Spleen (tissue), 11 donors: ENCODE measurements at regions not wholly inside any gene's neighbourhood (a gene's known extent, or its start where the extent isn't known, plus 50 kb on each side); places are given as distances from the start of the nearest gene placed in this dataset.

ENCODE experiments used
- DNase-seq: peaks from one replicate; pipeline ENCODE4 v3.0.0-alpha.2; 2020
- H3K27ac ChIP-seq, 8 donors: fragments of 200-600 bp; sonication (generic) in 7 of 8; 1 replicate in 4 of 8; 2 replicates in 4 of 8; pipeline versions ENCODE4 v1.5.0 to v1.8.0; 2016 to 2021; ENCODE audit warnings: inconsistent platforms in 4 of 8, mild to moderate bottlenecking in 4 of 8, moderate library complexity in 1 of 8
- H3K27me3 ChIP-seq, 7 donors: fragments of 200-600 bp; sonication (generic) in 6 of 7; replicated peaks in 1 of 7; 1 replicate in 4 of 7; 2 replicates in 3 of 7; pipeline versions ENCODE4 v1.5.0 to v1.8.0; 2016 to 2021; ENCODE audit warnings: inconsistent platforms in 3 of 7, mild to moderate bottlenecking in 1 of 7
- H3K36me3 ChIP-seq, 6 donors: fragments of 200-600 bp; sonication (generic) in 5 of 6; 1 replicate in 4 of 6; 2 replicates in 2 of 6; pipeline versions ENCODE4 v1.5.0 to v1.8.0; 2016 to 2021; ENCODE audit warnings: inconsistent platforms in 2 of 6
- H3K4me1 ChIP-seq, 6 donors: fragments of 200-600 bp; sonication (generic) in 5 of 6; 1 replicate in 3 of 6; 2 replicates in 3 of 6; pipeline versions ENCODE4 v1.5.0 to v1.8.0; 2016 to 2021; ENCODE audit warnings: inconsistent platforms in 3 of 6
- H3K4me3 ChIP-seq, 8 donors: fragments of 200-600 bp; sonication (generic) in 7 of 8; 1 replicate in 4 of 8; 2 replicates in 4 of 8; pipeline versions ENCODE4 v1.5.0 to v1.8.0; 2016 to 2021; ENCODE audit warnings: inconsistent platforms in 4 of 8, mild to moderate bottlenecking in 4 of 8, moderate library complexity in 2 of 8
- H3K9me3 ChIP-seq, 8 donors: fragments of 200-600 bp; sonication (generic) in 7 of 8; 1 replicate in 4 of 8; 2 replicates in 4 of 8; pipeline versions ENCODE4 v1.5.0 to v1.8.0; 2016 to 2021; ENCODE audit warnings: inconsistent platforms in 4 of 8
- CTCF ChIP-seq, 11 experiments: fragments of 200-600 bp in 7 of 11; fragments of 450-650 bp in 4 of 11; sonication (generic) in 4 of 11; IDR thresholded peaks in 8 of 11; conservative IDR thresholded peaks in 3 of 11; 1 replicate in 7 of 11; 2 replicates in 4 of 11; pipeline versions ENCODE4 v1.4.0 to v1.8.0; 2016 to 2021; ENCODE audit warnings: antibody characterized with exemption in 11 of 11, inconsistent platforms in 4 of 11, mild to moderate bottlenecking in 1 of 11
- POLR2A ChIP-seq, 3 donors: fragments of 450-650 bp; IDR thresholded peaks; one replicate each; pipeline ENCODE4 v1.5.1; 2017; ENCODE audit warnings: antibody characterized with exemption in 3 of 3, mild to moderate bottlenecking in 1 of 3
- POLR2AphosphoS5 ChIP-seq, 3 donors: sonication (generic); formaldehyde crosslinking; IDR thresholded peaks; one replicate each; pipeline ENCODE4 v1.5.1; 2017; ENCODE audit warnings: antibody characterized with exemption in 3 of 3
- WGBS, 5 donors: extraction: QIAGEN DNeasy Blood & Tissue Kit in 3 of 5; methylation state at CpG; one replicate each; pipeline versions ENCODE4 v1.1.5 to v1.1.7; 2013 to 2018; 5-methylcytosine and 5-hydroxymethylcytosine counted together
- intact Hi-C: fragments of 100-400 bp; cut with DNase I; formaldehyde crosslinking; loops from one replicate; pipeline ENCODE4 v1.15.0; 2023; ENCODE audit warnings: low total_unique reads
- donor health status: healthy with polysubstance abuse.
- donor health status: DM: no; HTN: no; CAD: no; lungs with moderate emphysema.
- donor health status: DM: no; HTN: no; CAD: no.
- donor health status: Bipolar disorder and iron deficiency.
- donor health status: healthy.
- donor health status: DM: no; HTN: no; CAD: no.
- donor health status: DM: yes; HTN: yes; CAD: no.

DNA sequence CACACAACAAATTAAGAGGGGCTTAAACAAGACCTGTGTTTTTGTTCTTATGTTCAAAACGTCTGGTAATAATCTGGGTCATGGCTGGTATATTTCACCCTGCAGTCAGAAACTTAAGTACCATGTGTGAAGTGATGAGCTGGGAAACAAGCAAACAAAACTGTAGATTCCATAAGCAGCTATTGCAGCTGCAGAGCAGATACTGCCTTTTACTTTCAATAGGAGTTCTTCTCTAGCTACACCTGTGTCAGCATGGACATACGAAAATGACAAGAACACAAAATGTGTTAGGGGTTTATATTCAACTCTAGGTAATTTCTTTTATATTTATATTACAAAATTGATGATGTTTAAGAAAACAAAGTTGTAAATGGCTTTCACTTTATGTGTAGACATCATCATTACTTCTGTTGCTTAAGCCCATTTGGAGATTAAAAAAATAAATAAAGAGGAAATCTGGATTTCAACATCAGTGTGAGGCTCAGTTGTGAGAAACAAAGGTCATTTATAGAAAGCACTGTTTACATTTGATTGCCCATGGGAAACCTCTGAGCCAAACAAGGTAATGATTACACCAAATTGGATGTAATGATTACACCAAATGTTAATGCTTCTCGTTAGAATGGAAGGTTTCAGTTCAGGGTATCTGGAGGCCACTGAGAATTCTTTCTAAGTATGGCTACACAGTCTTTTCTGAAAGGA is 451.0 kb upstream of the SLC10A2 start:
- no peak overlapping the region for H3K4me3 ChIP-seq
- no peaks in the 10 kb centered on the region for H3K27me3 ChIP-seq
- intact Hi-C loops = no loop called here
- 65 to 80% (median 78%) methylated on average over 3 of the region's 3 CpGs for WGBS, 5 donors
- no peak overlapping the region for H3K27ac ChIP-seq
- no peaks in the 10 kb centered on the region for H3K4me1 ChIP-seq
- DNase-seq = no peak
- no peak for TF ChIP-seq POLR2A (IDR thresholded peaks at IDR 0.05)
- TF ChIP-seq POLR2AphosphoS5 (IDR thresholded peaks at IDR 0.05) = no peak
- no peak for TF ChIP-seq CTCF (IDR thresholded peaks at IDR 0.05 in 8 of 11, conservative IDR thresholded peaks at IDR 0.05 in 3 of 11)
- H3K9me3 ChIP-seq = peaks cover 0 to 4% (median 0%) of the 10 kb centered on the region in 8 donors
- H3K36me3 ChIP-seq = no peaks in the 10 kb centered on the region

DNA sequence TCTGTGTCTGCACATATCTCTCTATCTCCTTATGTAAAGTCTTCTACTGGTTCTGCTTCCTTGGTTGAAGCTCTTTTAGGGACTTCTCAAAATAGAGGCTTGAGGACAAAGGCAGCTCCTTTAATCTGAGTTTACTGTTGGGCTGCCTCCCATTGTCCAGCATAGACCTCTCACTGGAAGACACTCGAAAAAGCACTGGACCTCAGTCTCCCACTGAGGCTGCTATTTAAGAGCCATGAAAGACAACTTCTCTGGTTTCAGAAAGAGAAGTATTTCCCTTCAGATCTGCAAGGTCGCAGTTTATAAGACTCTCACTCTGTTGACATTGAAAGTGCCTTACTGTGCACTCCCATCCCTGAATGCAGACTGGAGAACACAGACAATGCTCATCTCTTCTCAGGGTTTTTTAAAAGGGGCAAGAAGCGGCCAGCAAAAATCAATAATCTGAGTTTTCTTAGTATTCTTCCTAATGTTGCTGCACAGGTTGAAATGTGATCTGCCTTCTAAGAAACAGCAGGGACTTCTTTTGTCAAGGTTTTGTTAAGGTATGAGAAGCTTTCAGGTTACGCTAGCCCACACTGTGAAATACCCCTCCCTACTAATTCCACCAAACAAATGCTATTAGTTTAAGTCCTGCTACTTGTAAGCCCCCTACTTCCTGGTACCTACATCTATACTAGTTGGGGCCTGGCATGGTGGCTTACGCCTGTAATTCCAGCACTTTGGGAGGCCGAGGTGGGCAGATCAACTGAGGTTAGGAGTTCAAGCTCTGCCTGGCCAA is 450.0 kb upstream of the SLC10A2 start:
- Histone ChIP-seq H3K4me3 (no peak overlapping the region), H3K27me3 (no peaks in the 10 kb centered on the region), H3K27ac (no peak overlapping the region), H3K9me3 (peaks cover 0 to 4% (median 0%) of the 10 kb centered on the region in 8 donors), H3K4me1 (no peaks in the 10 kb centered on the region), H3K36me3 (no peaks in the 10 kb centered on the region)
- intact Hi-C loops = no loop called here
- no peak for TF ChIP-seq POLR2A (IDR thresholded peaks at IDR 0.05)
- no peak for DNase-seq
- WGBS, 5 donors = 74 to 90% (median 82%) methylated on average over 6 of the region's 6 CpGs

GRCh38 chr13:103515410-103515809 is 449.2 kb upstream of the SLC10A2 start:
- no peak for TF ChIP-seq POLR2A (IDR thresholded peaks at IDR 0.05)
- no peak for TF ChIP-seq POLR2AphosphoS5 (IDR thresholded peaks at IDR 0.05)
- TF ChIP-seq CTCF (IDR thresholded peaks at IDR 0.05 in 8 of 11, conservative IDR thresholded peaks at IDR 0.05 in 3 of 11) = no peak
- no peak overlapping the region for H3K4me3 ChIP-seq
- WGBS, 5 donors = 60 to 72% (median 72%) methylated on average over 3 of the region's 3 CpGs

GRCh38 chr13:103514619-103515018 is 448.4 kb upstream of the SLC10A2 start:
- DNase-seq = no peak
- Histone ChIP-seq H3K4me3 (no peak overlapping the region), H3K27ac (no peak overlapping the region), H3K9me3 (peaks cover 0 to 4% (median 0%) of the 10 kb centered on the region in 8 donors), H3K27me3 (no peaks in the 10 kb centered on the region), H3K36me3 (no peaks in the 10 kb centered on the region), H3K4me1 (no peaks in the 10 kb centered on the region)
- intact Hi-C loops = no loop called here
- WGBS, 5 donors = 23 to 63% (median 34%) methylated on average over 2 of the region's 2 CpGs
- TF ChIP-seq POLR2AphosphoS5 (IDR thresholded peaks at IDR 0.05) = no peak
- TF ChIP-seq POLR2A (IDR thresholded peaks at IDR 0.05) = no peak
- TF ChIP-seq CTCF (IDR thresholded peaks at IDR 0.05 in 8 of 11, conservative IDR thresholded peaks at IDR 0.05 in 3 of 11) = no peak

More at GRCh38 chr13:103515410-103515809, 449.2 kb upstream of the SLC10A2 start:
- H3K36me3 ChIP-seq = no peaks in the 10 kb centered on the region
- intact Hi-C loops = no loop called here
- no peaks in the 10 kb centered on the region for H3K4me1 ChIP-seq
- no peaks in the 10 kb centered on the region for H3K27me3 ChIP-seq
- H3K27ac ChIP-seq = no peak overlapping the region
- DNase-seq = no peak
- H3K9me3 ChIP-seq = peaks cover 0 to 4% (median 0%) of the 10 kb centered on the region in 8 donors
